Trophoblast cell (in vitro differentiated cells and primary cell): ENCODE measurements at regions not wholly inside any gene's neighbourhood (a gene's known extent, or its start where the extent isn't known, plus 50 kb on each side); places are given as distances from the start of the nearest gene placed in this dataset.

ENCODE experiments used
- DNase-seq, 2 donors: peaks; one replicate each; pipeline ENCODE4 v3.0.0-alpha.2; 2016
- H2AFZ ChIP-seq: 2 replicates; pipeline ENCODE4 v1.6.1; 2013; ENCODE audit warnings: low read length, moderate library complexity, mild to moderate bottlenecking; ENCODE audit not compliant: insufficient read depth, poor library complexity
- H2AK5ac ChIP-seq: 2 replicates; pipeline ENCODE4 v1.6.1; 2013; ENCODE audit warnings: mild to moderate bottlenecking, low read length
- H2BK120ac ChIP-seq: 2 replicates; pipeline ENCODE4 v1.6.1; 2013; ENCODE audit warnings: low read length, mild to moderate bottlenecking, moderate library complexity; ENCODE audit not compliant: insufficient read depth, poor library complexity
- H2BK12ac ChIP-seq: 2 replicates; pipeline ENCODE4 v1.6.1; 2013; ENCODE audit warnings: mild to moderate bottlenecking, low read length, moderate library complexity
- H2BK5ac ChIP-seq: 2 replicates; pipeline ENCODE4 v1.6.1; 2013; ENCODE audit warnings: low read length, low read depth, moderate library complexity, mild to moderate bottlenecking; ENCODE audit not compliant: poor library complexity
- H3K14ac ChIP-seq: 2 replicates; pipeline ENCODE4 v1.6.1; 2013; ENCODE audit warnings: mild to moderate bottlenecking, low read length
- H3K18ac ChIP-seq: 2 replicates; pipeline ENCODE4 v1.6.1; 2013; ENCODE audit warnings: mild to moderate bottlenecking, low read length
- H3K23ac ChIP-seq: 2 replicates; pipeline ENCODE4 v1.6.1; 2013; ENCODE audit warnings: low read length
- H3K27ac ChIP-seq: 2 replicates; pipeline ENCODE4 v1.5.1; 2013; ENCODE audit warnings: low read depth, mild to moderate bottlenecking, inconsistent platforms, low read length, moderate library complexity
- H3K27me3 ChIP-seq: 2 replicates; pipeline ENCODE4 v1.6.1; 2013; ENCODE audit warnings: inconsistent platforms, mild to moderate bottlenecking, low read length, moderate library complexity; ENCODE audit not compliant: insufficient read depth
- H3K36me3 ChIP-seq, 2 experiments: 1 replicate in 1 of 2; 2 replicates in 1 of 2; pipeline ENCODE4 v1.6.1; 2013; ENCODE audit warnings: low read length in 2 of 2, mild to moderate bottlenecking in 2 of 2, moderate library complexity in 1 of 2; ENCODE audit not compliant: insufficient read depth in 2 of 2, control insufficient read depth in 1 of 2
- H3K4ac ChIP-seq: 2 replicates; pipeline ENCODE4 v1.6.1; 2013; ENCODE audit warnings: low read depth, mild to moderate bottlenecking, low read length, moderate library complexity
- H3K4me1 ChIP-seq, 2 experiments: 1 replicate in 1 of 2; 2 replicates in 1 of 2; pipeline ENCODE4 v1.6.1; 2013; ENCODE audit warnings: low read length in 2 of 2, mild to moderate bottlenecking in 2 of 2, moderate library complexity in 1 of 2; ENCODE audit not compliant: insufficient read depth in 2 of 2, control insufficient read depth in 1 of 2
- H3K4me2 ChIP-seq: 2 replicates; pipeline ENCODE4 v1.6.1; 2013; ENCODE audit warnings: inconsistent platforms, mild to moderate bottlenecking, low read length, moderate library complexity
- H3K4me3 ChIP-seq: 2 replicates; pipeline ENCODE4 v1.5.1; 2013; ENCODE audit warnings: mild to moderate bottlenecking, low read depth, low read length, inconsistent platforms
- H3K79me1 ChIP-seq: one replicate; pipeline ENCODE4 v1.6.1; 2013; ENCODE audit warnings: low read length
- H3K79me2 ChIP-seq: 2 replicates; pipeline ENCODE4 v1.6.1; 2013; ENCODE audit warnings: low read length, mild to moderate bottlenecking; ENCODE audit not compliant: control insufficient read depth, insufficient read depth, poor library complexity
- H3K9ac ChIP-seq: 2 replicates; pipeline ENCODE4 v1.6.1; 2013; ENCODE audit warnings: mild to moderate bottlenecking, low read length
- H3K9me3 ChIP-seq: 2 replicates; pipeline ENCODE4 v1.6.1; 2013; ENCODE audit warnings: low read depth, mild to moderate bottlenecking, control low read depth, inconsistent platforms, low read length; ENCODE audit not compliant: insufficient read depth
- H4K12ac ChIP-seq: 2 replicates; pipeline ENCODE4 v1.6.1; 2013; ENCODE audit warnings: low read depth, mild to moderate bottlenecking, low read length, moderate library complexity
- H4K8ac ChIP-seq: 2 replicates; pipeline ENCODE4 v1.6.1; 2013; ENCODE audit warnings: low read depth, mild to moderate bottlenecking, low read length, moderate library complexity
- H4K91ac ChIP-seq: one replicate; pipeline ENCODE4 v1.6.1; 2013; ENCODE audit warnings: low read depth, mild to moderate bottlenecking, low read length, moderate library complexity
- WGBS: extraction: QIAGEN DNeasy Blood & Tissue Kit; methylation state at CpG from one replicate; pipeline ENCODE4 v1.1.7; 2013; ENCODE audit warnings: missing lambda C conversion rate; ENCODE audit not compliant: insufficient read length, insufficient coverage; ENCODE audit errors: extremely low coverage; 5-methylcytosine and 5-hydroxymethylcytosine counted together

DNA sequence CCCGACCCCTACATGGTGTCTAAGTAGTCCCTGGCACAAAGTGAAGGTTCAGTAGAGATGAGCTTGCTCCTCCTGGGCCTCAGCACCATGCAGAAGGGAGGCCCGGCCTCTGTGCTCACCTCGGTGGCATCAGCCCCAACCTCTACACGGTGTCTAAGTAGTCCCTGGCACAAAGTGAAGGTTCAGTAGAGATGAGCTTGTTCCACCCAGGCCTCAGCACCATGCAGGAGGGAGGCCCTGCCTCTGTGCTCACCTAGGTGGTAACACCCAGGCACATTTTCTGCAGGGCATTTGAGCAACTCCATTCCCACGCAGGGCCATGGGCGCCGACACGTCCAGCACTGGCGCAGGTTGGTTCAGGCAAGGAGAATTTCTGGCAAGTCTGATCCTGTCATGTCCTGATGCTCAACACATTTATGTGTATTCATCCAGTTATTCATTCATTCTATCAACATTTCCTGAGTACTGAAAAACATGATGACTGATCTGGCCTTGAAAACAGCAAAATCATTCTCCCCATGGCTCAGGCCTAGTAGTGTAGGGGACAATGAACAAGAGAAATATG is 408.2 kb upstream of the MYT1L start:
- Histone ChIP-seq H4K12ac (no peak overlapping the region), H3K36me3 (no peaks in the 10 kb centered on the region), H3K14ac (no peak overlapping the region), H3K4me3 (no peak overlapping the region), H2AFZ (no peak overlapping the region), H3K9ac (no peak overlapping the region), H3K27me3 (no peaks in the 10 kb centered on the region), H3K4me2 (no peak overlapping the region), H2BK12ac (no peak overlapping the region), H3K79me1 (no peaks in the 10 kb centered on the region), H3K18ac (no peak overlapping the region), H3K79me2 (no peaks in the 10 kb centered on the region), H2BK5ac (no peak overlapping the region), H2BK120ac (no peak overlapping the region), H2AK5ac (no peak overlapping the region), H3K9me3 (peaks cover 5% of the 10 kb centered on the region), H3K4ac (no peak overlapping the region), H4K91ac (no peak overlapping the region), H4K8ac (no peak overlapping the region), H3K4me1 (no peaks in the 10 kb centered on the region), H3K23ac (no peak overlapping the region), H3K27ac (no peak overlapping the region)
- no CpG with 5 or more reads among the region's 9 CpGs for WGBS
- no peak for DNase-seq

DNA sequence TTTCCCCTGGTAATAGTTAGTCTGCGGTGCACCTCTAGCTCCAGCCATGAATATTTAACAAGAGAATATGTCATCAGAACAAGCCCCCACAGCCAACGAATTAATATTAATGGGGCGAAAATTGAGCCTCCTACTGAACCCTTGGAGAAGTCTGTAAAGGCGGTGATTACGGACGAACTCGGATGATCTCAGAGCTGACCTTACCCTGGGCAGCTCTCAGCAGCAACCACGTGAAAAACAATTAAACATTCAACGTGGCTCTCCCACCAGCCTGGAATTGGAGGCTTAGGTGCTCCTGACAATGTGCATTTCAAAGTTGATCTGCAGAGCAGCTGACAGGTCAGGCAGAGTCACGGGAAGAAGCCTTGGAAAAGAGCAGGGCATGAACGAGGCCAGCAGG is 407.6 kb upstream of the MYT1L start:
- no peak overlapping the region for H4K91ac ChIP-seq
- H3K27ac ChIP-seq: no peak overlapping the region
- no peaks in the 10 kb centered on the region for H3K79me1 ChIP-seq
- no peak overlapping the region for H3K4ac ChIP-seq
- no peak overlapping the region for H3K23ac ChIP-seq
- H3K4me3 ChIP-seq: no peak overlapping the region
- H2BK12ac ChIP-seq: no peak overlapping the region
- H3K9ac ChIP-seq: no peak overlapping the region
- H2AFZ ChIP-seq: no peak overlapping the region
- H3K14ac ChIP-seq: no peak overlapping the region
- no peaks in the 10 kb centered on the region for H3K27me3 ChIP-seq
- no peak overlapping the region for H2AK5ac ChIP-seq
- no peak overlapping the region for H4K8ac ChIP-seq
- H3K4me2 ChIP-seq: no peak overlapping the region
- H3K79me2 ChIP-seq: no peaks in the 10 kb centered on the region
- WGBS: no CpG with 5 or more reads among the region's 11 CpGs
- DNase-seq: no peak
- no peak overlapping the region for H2BK5ac ChIP-seq
- H2BK120ac ChIP-seq: no peak overlapping the region
- no peak overlapping the region for H3K18ac ChIP-seq
- H3K4me1 ChIP-seq: no peaks in the 10 kb centered on the region
- no peak overlapping the region for H4K12ac ChIP-seq
- H3K36me3 ChIP-seq: no peaks in the 10 kb centered on the region
- peaks cover 5% of the 10 kb centered on the region for H3K9me3 ChIP-seq

DNA sequence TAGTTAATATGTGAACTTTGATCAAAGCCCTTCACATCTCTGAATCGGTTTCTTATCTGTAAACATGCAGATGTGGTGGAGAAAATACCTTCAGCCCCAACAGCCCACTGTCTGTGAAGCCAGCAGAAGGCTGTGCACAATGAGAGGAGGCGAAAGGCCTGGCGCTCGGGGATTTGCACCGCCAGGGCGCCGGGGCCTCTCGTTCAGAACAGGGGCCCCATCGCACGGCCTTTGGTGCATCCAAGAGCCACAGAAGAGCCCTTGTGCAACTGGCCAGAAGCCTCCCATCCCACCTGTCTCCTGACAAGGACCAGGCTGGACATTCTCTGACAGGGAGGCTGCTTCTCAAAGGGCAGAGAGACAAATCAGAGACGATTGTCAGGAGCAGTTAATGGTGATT is 407.2 kb upstream of the MYT1L start:
- no peak overlapping the region for H3K14ac ChIP-seq
- H3K4me2 ChIP-seq: no peak overlapping the region
- no peak overlapping the region for H3K4me3 ChIP-seq
- H3K9me3 ChIP-seq: peaks cover 5% of the 10 kb centered on the region
- H2BK5ac ChIP-seq: no peak overlapping the region
- no peak for DNase-seq
- no peak overlapping the region for H4K12ac ChIP-seq
- no peak overlapping the region for H3K23ac ChIP-seq
- WGBS: no CpG with 5 or more reads among the region's 11 CpGs
- H2AK5ac ChIP-seq: no peak overlapping the region
- H3K4me1 ChIP-seq: no peaks in the 10 kb centered on the region
- no peaks in the 10 kb centered on the region for H3K27me3 ChIP-seq
- no peak overlapping the region for H2BK12ac ChIP-seq
- no peaks in the 10 kb centered on the region for H3K36me3 ChIP-seq
- no peak overlapping the region for H3K4ac ChIP-seq
- H3K79me2 ChIP-seq: no peaks in the 10 kb centered on the region
- H4K91ac ChIP-seq: no peak overlapping the region
- H3K18ac ChIP-seq: no peak overlapping the region
- no peak overlapping the region for H2BK120ac ChIP-seq
- no peak overlapping the region for H3K9ac ChIP-seq
- no peak overlapping the region for H2AFZ ChIP-seq
- H3K79me1 ChIP-seq: no peaks in the 10 kb centered on the region
- no peak overlapping the region for H4K8ac ChIP-seq
- no peak overlapping the region for H3K27ac ChIP-seq

DNA sequence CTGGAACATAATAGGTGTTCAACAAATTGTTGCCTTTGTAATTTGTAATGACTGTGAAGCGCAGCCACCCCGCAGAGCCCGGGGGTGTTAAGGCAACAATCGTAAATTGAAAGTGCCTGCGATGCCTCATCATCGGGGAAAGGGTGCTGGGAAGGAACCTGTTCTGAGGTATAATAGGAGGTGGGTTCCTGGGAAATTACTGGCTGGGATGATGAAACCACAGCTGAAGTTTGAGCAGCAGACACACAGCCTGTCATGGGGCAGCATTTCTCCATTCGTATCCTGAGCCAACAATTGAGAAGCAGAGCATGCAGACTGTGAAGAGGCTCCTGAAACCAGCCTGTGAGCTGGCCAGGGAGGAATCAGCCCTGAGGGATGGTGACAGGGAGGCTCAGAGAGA is 404.0 kb upstream of the MYT1L start:
- Histone ChIP-seq H3K4me2 (no peak overlapping the region), H3K14ac (no peak overlapping the region), H3K27me3 (no peaks in the 10 kb centered on the region), H3K27ac (no peak overlapping the region), H2AFZ (no peak overlapping the region), H3K79me1 (no peaks in the 10 kb centered on the region), H4K12ac (no peak overlapping the region), H4K91ac (no peak overlapping the region), H2BK120ac (no peak overlapping the region), H2BK12ac (no peak overlapping the region), H3K4ac (no peak overlapping the region), H3K9me3 (peaks cover 4% of the 10 kb centered on the region), H3K4me1 (no peaks in the 10 kb centered on the region), H4K8ac (no peak overlapping the region), H3K23ac (no peak overlapping the region), H3K79me2 (no peaks in the 10 kb centered on the region), H3K4me3 (no peak overlapping the region), H3K9ac (no peak overlapping the region), H3K18ac (no peak overlapping the region), H2AK5ac (no peak overlapping the region), H2BK5ac (no peak overlapping the region), H3K36me3 (no peaks in the 10 kb centered on the region)
- no CpG with 5 or more reads among the region's 7 CpGs for WGBS
- DNase-seq: no peak
